Endothelial cell of umbilical vein (primary cell): ENCODE measurements at regions not wholly inside any gene's neighbourhood (a gene's known extent, or its start where the extent isn't known, plus 50 kb on each side); places are given as distances from the start of the nearest gene placed in this dataset.

ENCODE experiments used
- BruUV-seq: library from RNA; stranded (reverse); fragments of 400-500 nt; replicated peaks from 2 replicates; lab custom pipeline; 2021; lab: Mats Ljungman, UMichigan
- CTCF ChIA-PET: fragments of 300-600, 350-600 bp; sonication (Branson Sonifier 250); formaldehyde crosslinking; loops from one replicate; lab custom pipeline; 2021; ENCODE audit warnings: antibody characterized with exemption, inconsistent platforms; lab: Charles Lee
- POLR2A ChIA-PET: fragments of 300-600, 350-600 bp; sonication (Branson Sonifier 250); formaldehyde crosslinking; loops from one replicate; lab custom pipeline; 2021; ENCODE audit warnings: antibody characterized with exemption, inconsistent platforms; lab: Charles Lee
- DNase-seq: peaks from one replicate; pipeline ENCODE4 v3.0.0-alpha.2; 2011; ENCODE audit warnings: low read depth, low spot score
- FAIRE-seq: peaks from 2 replicates; lab custom pipeline; 2011; peaks lifted over from hg19 to GRCh38; lab: Jason Lieb, UNC
- H2AFZ ChIP-seq: 2 replicates; pipeline ENCODE4 v1.6.0; 2012; ENCODE audit warnings: low read depth, low read length, control low read depth, inconsistent platforms
- H3K27ac ChIP-seq: 2 replicates; pipeline ENCODE4 v1.5.1; 2011; ENCODE audit warnings: low read depth, mild to moderate bottlenecking, control low read depth, low read length, moderate library complexity; ENCODE audit not compliant: insufficient read depth
- H3K27me3 ChIP-seq, 2 experiments: 2 replicates each; pipeline versions ENCODE4 v1.6.0 to v1.6.1; 2011; ENCODE audit warnings: low read length in 2 of 2, mixed read lengths in 1 of 2; ENCODE audit not compliant: control insufficient read depth in 2 of 2, insufficient read depth in 2 of 2
- H3K36me3 ChIP-seq, 2 experiments: 2 replicates in 1 of 2; 3 replicates in 1 of 2; pipeline ENCODE4 v1.5.1; 2011; ENCODE audit warnings: low read length in 2 of 2, mild to moderate bottlenecking in 1 of 2, moderate library complexity in 1 of 2; ENCODE audit not compliant: control insufficient read depth in 2 of 2, insufficient read depth in 2 of 2; ENCODE audit errors: extremely low read depth in 1 of 2
- H3K4me1 ChIP-seq: 3 replicates; pipeline ENCODE4 v1.5.1; 2011; ENCODE audit warnings: mild to moderate bottlenecking, low read length; ENCODE audit not compliant: control insufficient read depth, insufficient read depth; ENCODE audit errors: extremely low read depth
- H3K4me2 ChIP-seq: 2 replicates; pipeline ENCODE4 v1.6.1; 2011; ENCODE audit warnings: low read length, control low read depth, mixed read lengths; ENCODE audit not compliant: insufficient read depth
- H3K4me3 ChIP-seq, 3 experiments: fragments of 200-600 bp in 1 of 3; sonication (generic), shearing (Covaris generic) in 1 of 3; replicated peaks in 1 of 3; 2 replicates each; pipeline ENCODE4 v1.5.1; 2011 to 2016; ENCODE audit warnings: control low read depth in 3 of 3, low read length in 3 of 3, mild to moderate bottlenecking in 2 of 3, inconsistent platforms in 1 of 3, low read depth in 1 of 3, moderate library complexity in 1 of 3; ENCODE audit not compliant: insufficient read depth in 1 of 3
- H3K79me2 ChIP-seq: 2 replicates; pipeline ENCODE4 v1.6.0; 2012; ENCODE audit warnings: low read length, inconsistent platforms; ENCODE audit not compliant: control insufficient read depth, insufficient read depth
- H3K9ac ChIP-seq: replicated peaks from 2 replicates; pipeline ENCODE3; 2011; ENCODE audit warnings: low read length, control low read depth; ENCODE audit not compliant: insufficient read depth; ENCODE audit errors: extremely low read depth
- H3K9me1 ChIP-seq: replicated peaks from 3 replicates; pipeline ENCODE4 v1.6.0; 2011; ENCODE audit warnings: mild to moderate bottlenecking, low read length; ENCODE audit not compliant: control insufficient read depth, insufficient read depth; ENCODE audit errors: extremely low read depth
- H3K9me3 ChIP-seq: replicated peaks from 2 replicates; pipeline ENCODE4 v1.5.1; 2012; ENCODE audit warnings: low read length, inconsistent platforms; ENCODE audit not compliant: control insufficient read depth, insufficient read depth
- H4K20me1 ChIP-seq: replicated peaks from 2 replicates; pipeline ENCODE3; 2011; ENCODE audit warnings: mild to moderate bottlenecking, low read length; ENCODE audit not compliant: control insufficient read depth, insufficient read depth; ENCODE audit errors: extremely low read depth
- EZH2 ChIP-seq: IDR thresholded peaks from 2 replicates; pipeline ENCODE4 v1.6.1; 2012; ENCODE audit warnings: borderline replicate concordance, low read depth, mild to moderate bottlenecking, moderate library complexity, low read length, inconsistent platforms; ENCODE audit not compliant: severe bottlenecking
- FOS ChIP-seq: IDR thresholded peaks from 2 replicates; pipeline ENCODE4 v1.6.1; 2011; ENCODE audit warnings: mild to moderate bottlenecking, low read length, moderate library complexity, borderline replicate concordance; ENCODE audit not compliant: insufficient read depth
- GATA2 ChIP-seq: IDR thresholded peaks from 2 replicates; pipeline ENCODE4 v1.7.0; 2011; ENCODE audit warnings: low read depth, mild to moderate bottlenecking, moderate library complexity, mixed read lengths, low read length; ENCODE audit not compliant: insufficient read length, insufficient read depth
- MYC ChIP-seq: IDR thresholded peaks from one replicate; pipeline ENCODE4 v1.6.1; 2011; ENCODE audit warnings: mild to moderate bottlenecking, low read depth, low read length
- POLR2A ChIP-seq: IDR thresholded peaks from 2 replicates; pipeline ENCODE4 v1.6.1; 2012; ENCODE audit warnings: low read depth, mild to moderate bottlenecking, control low read depth, low read length
- dilution Hi-C: fragments of 300-500 bp; cut with MboI; formaldehyde crosslinking; loops from one replicate; pipeline ENCODE4 v1.15.0; 2019; ENCODE audit warnings: low sequenced_read_pairs; ENCODE audit not compliant: extremely low pct_ligation_motif_present
- intact Hi-C: fragments of 100-400 bp; cut with micrococcal nuclease; formaldehyde crosslinking; loops from one replicate; pipeline ENCODE4 v1.10.0; 2022
- TF ChIP-seq, protein P1 (sequence below): IDR thresholded peaks from 2 replicates; pipeline ENCODE4 v1.6.1; 2011; ENCODE audit not compliant: insufficient read depth, insufficient read length

GRCh38 chr6:127030836-127031235, 87.6 kb upstream of the RSPO3 start:
- Histone ChIP-seq H3K4me3 (no peak overlapping the region), H2AFZ (no peak overlapping the region), H3K79me2 (no peaks in the 10 kb centered on the region), H3K9me3 (no peaks in the 10 kb centered on the region), H3K9me1 (no peaks in the 10 kb centered on the region), H3K9ac (no peak overlapping the region), H3K4me1 (peaks cover 4% of the 10 kb centered on the region), H3K27me3 (no peaks in the 10 kb centered on the region), H3K36me3 (no peaks in the 10 kb centered on the region), H3K4me2 (no peak overlapping the region), H3K27ac (no peak overlapping the region), H4K20me1 (no peaks in the 10 kb centered on the region)
- DNase-seq (no peak), FAIRE-seq (no peak)
- ChIA-PET POLR2A (no interaction called here), CTCF (no interaction called here)
- BruUV-seq: no TSS peak
- TF ChIP-seq, protein P1, sequence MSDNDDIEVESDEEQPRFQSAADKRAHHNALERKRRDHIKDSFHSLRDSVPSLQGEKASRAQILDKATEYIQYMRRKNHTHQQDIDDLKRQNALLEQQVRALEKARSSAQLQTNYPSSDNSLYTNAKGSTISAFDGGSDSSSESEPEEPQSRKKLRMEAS: no peak
- no peak for TF ChIP-seq EZH2
- TF ChIP-seq MYC: no peak
- no peak for TF ChIP-seq GATA2
- intact Hi-C loops (no loop called here), dilution Hi-C loops (no loop called here)

GRCh38 chr6:127031511-127031910, 87.0 kb upstream of the RSPO3 start:
- Histone ChIP-seq H3K9ac (no peak overlapping the region), H3K4me1 (peaks cover under 1% of the 10 kb centered on the region), H2AFZ (no peak overlapping the region), H3K9me3 (no peaks in the 10 kb centered on the region), H3K27me3 (no peaks in the 10 kb centered on the region), H3K36me3 (no peaks in the 10 kb centered on the region), H3K4me2 (no peak overlapping the region), H3K9me1 (no peaks in the 10 kb centered on the region), H3K4me3 (no peak overlapping the region), H3K27ac (no peak overlapping the region), H3K79me2 (no peaks in the 10 kb centered on the region), H4K20me1 (no peaks in the 10 kb centered on the region)
- FAIRE-seq: no peak
- TF ChIP-seq POLR2A (no peak), FOS (no peak), MYC (no peak)
- TF ChIP-seq, protein P1: no peak
- CTCF ChIA-PET: no interaction called here
- POLR2A ChIA-PET: no interaction called here
- dilution Hi-C loops: no loop called here
- BruUV-seq: no TSS peak
- intact Hi-C loops: no loop called here
- no peak for DNase-seq
